Muscle layer of duodenum (tissue), 2 donors: ENCODE measurements at regions not wholly inside any gene's neighbourhood (a gene's known extent, or its start where the extent isn't known, plus 50 kb on each side); places are given as distances from the start of the nearest gene placed in this dataset.
"Not testable (repeated sequence)": the region's sequence is repeated elsewhere in the genome, so short reads cannot be mapped to it uniquely, and the experiment has no call there.

Experiments used
- H3K27ac ChIP-seq: one replicate; pipeline ENCODE4 v1.7.0; 2013; ENCODE audit warnings: mild to moderate bottlenecking, low read length
- H3K27me3 ChIP-seq: one replicate; pipeline ENCODE4 v1.7.0; 2013; ENCODE audit warnings: low read depth, mild to moderate bottlenecking, control low read depth, low read length
- H3K36me3 ChIP-seq, 2 donors: one replicate each; pipeline ENCODE4 v1.7.0; 2013; ENCODE audit warnings: low read length in 2 of 2, control low read depth in 1 of 2, mild to moderate bottlenecking in 1 of 2; ENCODE audit not compliant: insufficient read depth in 2 of 2, control insufficient read depth in 1 of 2
- H3K4me1 ChIP-seq, 2 donors: one replicate each; pipeline ENCODE4 v1.7.0; 2013; ENCODE audit warnings: low read length in 2 of 2, mild to moderate bottlenecking in 2 of 2, control low read depth in 1 of 2, moderate library complexity in 1 of 2; ENCODE audit not compliant: insufficient read depth in 2 of 2, control insufficient read depth in 1 of 2
- H3K4me3 ChIP-seq, 2 donors: one replicate each; pipeline ENCODE4 v1.7.0; 2013; ENCODE audit warnings: low read length in 2 of 2, low read depth in 1 of 2, mild to moderate bottlenecking in 1 of 2
- H3K9me3 ChIP-seq, 2 donors: one replicate each; pipeline ENCODE4 v1.7.0; 2013; ENCODE audit warnings: low read length in 2 of 2, control low read depth in 1 of 2, mild to moderate bottlenecking in 1 of 2; ENCODE audit not compliant: control insufficient read depth in 1 of 2
- donor health status: healthy.

GRCh38 chr10:8150401-8150905 lies 96.0 kb downstream of the GATA3 start:
- H3K9me3 ChIP-seq, result no peaks in the 10 kb centered on the region
- H3K4me3 ChIP-seq, result no peak overlapping the region
- H3K36me3 ChIP-seq, result no peaks in the 10 kb centered on the region
- H3K27ac ChIP-seq, result no peak overlapping the region
- no peaks in the 10 kb centered on the region for H3K4me1 ChIP-seq
- no peaks in the 10 kb centered on the region for H3K27me3 ChIP-seq

DNA sequence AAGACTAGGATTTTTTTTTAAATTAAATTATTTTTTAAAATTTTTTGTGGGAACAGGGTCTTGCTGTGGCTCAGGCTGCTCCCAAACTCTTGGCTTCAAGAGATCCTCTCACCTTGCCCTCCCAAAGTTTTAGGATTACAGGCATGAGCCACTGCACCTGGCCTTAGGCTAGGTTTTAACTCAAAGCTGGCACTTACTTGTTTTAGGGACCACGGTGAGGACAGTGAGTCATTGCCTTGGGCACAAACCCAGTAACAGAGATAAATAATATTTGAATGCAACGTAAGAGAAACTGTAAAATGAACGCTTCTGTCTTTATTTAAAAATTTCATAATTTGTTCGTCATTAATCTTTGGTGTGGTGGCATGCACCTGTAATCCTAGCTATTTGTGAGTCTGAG lies 96.6 kb downstream of the GATA3 start:
- Histone ChIP-seq H3K27ac (no peak overlapping the region), H3K36me3 (no peaks in the 10 kb centered on the region), H3K27me3 (no peaks in the 10 kb centered on the region), H3K4me1 (no peaks in the 10 kb centered on the region), H3K9me3 (no peaks in the 10 kb centered on the region), H3K4me3 (no peak overlapping the region)

DNA sequence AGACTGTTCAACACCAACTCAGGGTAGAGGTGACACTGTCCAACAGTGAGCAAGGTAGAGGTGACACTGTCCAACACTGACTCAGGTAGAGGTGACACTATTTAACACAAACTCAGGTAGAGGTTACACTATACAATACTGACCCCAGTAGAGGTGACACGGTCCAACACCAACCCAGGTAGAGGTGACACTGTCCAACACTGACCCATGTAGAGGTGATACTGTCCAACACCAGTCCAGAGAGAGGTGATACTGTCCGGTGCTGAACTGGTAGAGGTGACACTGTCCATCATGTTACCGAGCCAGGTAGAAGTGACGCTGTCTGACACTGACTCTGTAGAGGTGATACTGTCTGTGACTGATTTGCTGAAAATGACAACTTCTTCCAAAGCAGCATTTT lies 102.4 kb downstream of the GATA3 start:
- H3K27ac ChIP-seq, result no peak overlapping the region
- H3K27me3 ChIP-seq, result no peaks in the 10 kb centered on the region
- peaks cover 0 to 2% of the 10 kb centered on the region in 2 donors for H3K9me3 ChIP-seq
- H3K4me1 ChIP-seq, result no peaks in the 10 kb centered on the region
- H3K36me3 ChIP-seq, result no peaks in the 10 kb centered on the region
- no peak overlapping the region for H3K4me3 ChIP-seq

- H3K27me3 ChIP-seq, result no peaks in the 10 kb centered on the region
- no peaks in the 10 kb centered on the region for H3K36me3 ChIP-seq
- no peaks in the 10 kb centered on the region for H3K4me1 ChIP-seq
- H3K27ac ChIP-seq, result no peak overlapping the region
- H3K9me3 ChIP-seq, result peaks cover 0 to 2% of the 10 kb centered on the region in 2 donors
- no peak overlapping the region for H3K4me3 ChIP-seq
Measured at GRCh38 chr10:8158193-8159071, 103.9 kb downstream of the GATA3 start.

DNA sequence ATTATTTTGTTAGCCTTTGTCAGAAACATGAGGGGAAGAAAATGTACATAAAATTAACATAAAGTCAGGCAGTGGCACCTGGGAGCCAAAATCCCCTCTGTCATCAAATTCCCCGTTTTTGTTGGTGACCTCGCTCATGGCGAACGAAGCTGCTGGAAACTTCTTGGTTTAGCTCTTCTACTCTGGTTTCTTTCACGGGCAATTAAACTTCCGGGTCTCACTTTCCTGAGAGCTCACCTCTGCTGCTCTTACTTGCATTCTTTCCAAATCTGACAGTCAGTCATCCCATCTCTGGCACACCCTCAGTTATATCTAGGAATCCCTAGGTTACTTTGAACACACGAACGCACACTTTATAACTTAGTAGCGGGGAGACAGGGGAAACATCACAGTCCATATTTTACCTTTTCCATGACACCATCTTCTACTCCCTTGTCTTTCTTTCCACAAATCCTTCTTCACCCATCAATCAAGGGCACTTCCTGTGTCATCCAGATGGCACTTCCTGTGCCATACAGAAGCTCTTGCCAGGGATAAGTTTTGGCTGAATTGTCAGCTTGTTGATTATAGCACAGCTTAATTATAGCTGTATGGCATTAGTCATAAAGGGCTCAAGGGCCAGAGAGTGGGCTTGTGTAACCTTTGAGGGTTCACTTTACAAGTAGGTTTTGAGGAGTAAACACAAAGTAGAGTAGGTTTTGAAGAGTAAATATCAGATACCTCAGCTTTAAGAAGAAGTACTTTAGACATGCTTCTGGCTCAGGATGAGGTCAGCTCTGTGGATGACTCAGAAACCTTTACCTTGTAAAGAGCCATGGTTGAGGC lies 105.1 kb downstream of the GATA3 start:
- H3K9me3 ChIP-seq, result peaks cover 0 to 2% of the 10 kb centered on the region in 2 donors
- H3K4me1 ChIP-seq, result no peaks in the 10 kb centered on the region

GRCh38 chr10:8163824-8164223 lies 109.3 kb downstream of the GATA3 start:
- H3K4me1 ChIP-seq, result no peaks in the 10 kb centered on the region
- H3K4me3 ChIP-seq, result no peak overlapping the region
- no peaks in the 10 kb centered on the region for H3K36me3 ChIP-seq
- peaks cover 0 to 9% of the 10 kb centered on the region in 2 donors for H3K9me3 ChIP-seq
- no peaks in the 10 kb centered on the region for H3K27me3 ChIP-seq
- H3K27ac ChIP-seq, result no peak overlapping the region

More for the DNA sequence above, 105.1 kb downstream of the GATA3 start:
- no peaks in the 10 kb centered on the region for H3K36me3 ChIP-seq
- H3K27me3 ChIP-seq, result no peaks in the 10 kb centered on the region
- no peak overlapping the region for H3K4me3 ChIP-seq
- no peak overlapping the region for H3K27ac ChIP-seq

DNA sequence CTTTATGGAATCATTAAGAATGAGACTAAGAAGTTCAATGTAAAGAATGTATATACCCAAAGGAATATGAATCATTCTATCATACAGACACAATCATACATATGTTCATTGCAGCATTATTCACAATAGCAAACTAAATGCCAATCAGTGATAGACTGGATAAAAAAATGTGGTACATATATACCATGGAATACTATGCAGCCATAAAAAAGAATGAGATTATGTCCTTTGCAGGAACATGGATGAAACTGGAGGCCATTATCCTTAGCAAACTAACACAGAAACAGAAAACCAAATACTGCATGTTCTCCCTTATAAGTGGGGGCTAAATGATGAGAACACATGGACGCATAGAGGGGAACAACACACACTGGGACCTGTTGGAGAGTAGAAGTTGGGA lies 110.2 kb downstream of the GATA3 start:
- H3K36me3 ChIP-seq, H3K4me3 ChIP-seq, H3K27me3 ChIP-seq, H3K27ac ChIP-seq, H3K4me1 ChIP-seq: not testable (repeated sequence)
- H3K9me3 ChIP-seq, result peaks cover 0 to 15% of the 10 kb centered on the region in 2 donors

- H3K27ac ChIP-seq, result no peak overlapping the region
Measured at GRCh38 chr10:8168836-8169235, 114.3 kb downstream of the GATA3 start.

DNA sequence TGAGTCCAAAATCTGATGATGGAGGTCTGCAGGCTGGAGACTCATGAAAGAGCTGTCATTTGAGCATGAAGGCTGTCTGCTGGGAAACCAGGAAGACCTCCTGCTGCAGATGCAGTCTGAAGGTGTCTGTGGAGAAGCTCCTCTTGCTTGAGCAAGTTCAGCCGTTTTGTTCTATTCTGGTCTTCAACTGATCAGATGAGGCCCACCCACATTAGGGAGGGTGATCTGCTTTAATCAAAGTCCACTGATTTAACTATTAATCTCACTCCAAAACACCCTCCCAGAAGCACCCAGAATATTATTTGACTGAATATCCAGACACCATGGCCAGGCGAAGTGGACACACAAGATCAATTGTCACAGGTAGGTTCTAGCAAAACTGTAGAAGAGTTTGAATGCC lies 116.5 kb downstream of the GATA3 start:
- Histone ChIP-seq H3K27me3 (no peaks in the 10 kb centered on the region), H3K27ac (no peak overlapping the region), H3K9me3 (peaks cover 0 to 13% of the 10 kb centered on the region in 2 donors), H3K4me1 (no peaks in the 10 kb centered on the region), H3K36me3 (no peaks in the 10 kb centered on the region), H3K4me3 (no peak overlapping the region)

More at GRCh38 chr10:8168836-8169235, 114.3 kb downstream of the GATA3 start:
- no peaks in the 10 kb centered on the region for H3K4me1 ChIP-seq
- H3K9me3 ChIP-seq, result peaks cover 0 to 13% of the 10 kb centered on the region in 2 donors
- H3K36me3 ChIP-seq, result no peaks in the 10 kb centered on the region
- H3K27me3 ChIP-seq, result no peaks in the 10 kb centered on the region
- no peak overlapping the region for H3K4me3 ChIP-seq

GRCh38 chr10:8172604-8173003 lies 118.1 kb downstream of the GATA3 start:
- no peak overlapping the region for H3K27ac ChIP-seq
- H3K36me3 ChIP-seq, result no peaks in the 10 kb centered on the region
- H3K4me1 ChIP-seq, result no peaks in the 10 kb centered on the region
- H3K9me3 ChIP-seq, result peaks cover 0 to 13% of the 10 kb centered on the region in 2 donors
- H3K27me3 ChIP-seq, result no peaks in the 10 kb centered on the region
- H3K4me3 ChIP-seq, result no peak overlapping the region

GRCh38 chr10:8173243-8173865 lies 118.9 kb downstream of the GATA3 start:
- Histone ChIP-seq H3K4me1 (no peaks in the 10 kb centered on the region), H3K36me3 (no peaks in the 10 kb centered on the region), H3K9me3 (peaks cover 0 to 11% of the 10 kb centered on the region in 2 donors), H3K27me3 (no peaks in the 10 kb centered on the region), H3K27ac (no peak overlapping the region), H3K4me3 (no peak overlapping the region)
